Medulla oblongata (tissue), 1 donor: ENCODE measurements at regions not wholly inside any gene's neighbourhood (a gene's known extent, or its start where the extent isn't known, plus 50 kb on each side); places are given as distances from the start of the nearest gene placed in this dataset.

Experiments
- DNase-seq: peaks from one replicate; pipeline ENCODE4 v3.0.0-alpha.2; 2015; ENCODE audit errors: extremely low spot score

- no peak for DNase-seq
These were observed 140.1 kb downstream of the RBFOX3 start for GRCh38 chr17:79470754-79471153.

- DNase-seq = no peak
These were observed 141.2 kb downstream of the RBFOX3 start for GRCh38 chr17:79469646-79470045.

GRCh38 chr17:79468183-79468944, 142.5 kb downstream of the RBFOX3 start:
- DNase-seq = no peak

- no peak for DNase-seq
These were observed 144.1 kb downstream of the RBFOX3 start for GRCh38 chr17:79466562-79467350.

GRCh38 chr17:79465681-79466025, 145.2 kb downstream of the RBFOX3 start:
- DNase-seq = no peak

- DNase-seq = no peak
These were observed 145.7 kb downstream of the RBFOX3 start for GRCh38 chr17:79465011-79465680.

- DNase-seq = no peak
These were observed 146.4 kb downstream of the RBFOX3 start for GRCh38 chr17:79464318-79465010.

GRCh38 chr17:79463421-79464317, 147.2 kb downstream of the RBFOX3 start:
- DNase-seq = no peak

- no peak for DNase-seq
These were observed 149.8 kb downstream of the RBFOX3 start for GRCh38 chr17:79461041-79461440.

- DNase-seq = no peak
These were observed 151.0 kb downstream of the RBFOX3 start for GRCh38 chr17:79459846-79460245.

GRCh38 chr17:79459003-79459655, 151.7 kb downstream of the RBFOX3 start:
- no peak for DNase-seq

- no peak for DNase-seq
These were observed 152.5 kb downstream of the RBFOX3 start for GRCh38 chr17:79458356-79458755.

- DNase-seq = no peak
These were observed 153.0 kb downstream of the RBFOX3 start for GRCh38 chr17:79457889-79458288.

- DNase-seq = no peak
These were observed 153.5 kb downstream of the RBFOX3 start for GRCh38 chr17:79457376-79457775.

GRCh38 chr17:79455636-79456035, 155.2 kb downstream of the RBFOX3 start:
- DNase-seq = no peak

- no peak for DNase-seq
These were observed 156.0 kb downstream of the RBFOX3 start for GRCh38 chr17:79454826-79455225.

GRCh38 chr17:79453481-79453880, 157.4 kb downstream of the RBFOX3 start:
- DNase-seq = no peak

- DNase-seq = no peak
These were observed 158.1 kb downstream of the RBFOX3 start for GRCh38 chr17:79452706-79453105.

- no peak for DNase-seq
These were observed 159.7 kb downstream of the RBFOX3 start for GRCh38 chr17:79451167-79451566.

- DNase-seq = no peak
These were observed 164.3 kb downstream of the RBFOX3 start for GRCh38 chr17:79446399-79447009.
